HUES6 (cell line): ENCODE measurements at regions not wholly inside any gene's neighbourhood (a gene's known extent, or its start where the extent isn't known, plus 50 kb on each side); places are given as distances from the start of the nearest gene placed in this dataset.

Experiments
- H3K27ac ChIP-seq: 2 replicates; pipeline ENCODE4 v1.7.0; 2013; ENCODE audit warnings: low read depth, mild to moderate bottlenecking, low read length, inconsistent platforms
- H3K27me3 ChIP-seq: 2 replicates; pipeline ENCODE4 v1.6.1; 2013; ENCODE audit warnings: low read length; ENCODE audit not compliant: control insufficient read depth, insufficient read depth
- H3K36me3 ChIP-seq: 2 replicates; pipeline ENCODE4 v1.6.1; 2013; ENCODE audit warnings: low read length; ENCODE audit not compliant: control insufficient read depth, insufficient read depth
- H3K4me1 ChIP-seq: 2 replicates; pipeline ENCODE4 v1.6.1; 2013; ENCODE audit warnings: low read length; ENCODE audit not compliant: control insufficient read depth, insufficient read depth
- H3K4me3 ChIP-seq: 2 replicates; pipeline ENCODE4 v1.5.1; 2013; ENCODE audit warnings: low read depth, low read length
- H3K9ac ChIP-seq: one replicate; pipeline ENCODE4 v1.6.1; 2013; ENCODE audit warnings: mild to moderate bottlenecking, low read length
- H3K9me3 ChIP-seq: 2 replicates; pipeline ENCODE4 v1.6.1; 2013; ENCODE audit warnings: low read depth, low read length; ENCODE audit not compliant: control insufficient read depth, insufficient read depth

DNA sequence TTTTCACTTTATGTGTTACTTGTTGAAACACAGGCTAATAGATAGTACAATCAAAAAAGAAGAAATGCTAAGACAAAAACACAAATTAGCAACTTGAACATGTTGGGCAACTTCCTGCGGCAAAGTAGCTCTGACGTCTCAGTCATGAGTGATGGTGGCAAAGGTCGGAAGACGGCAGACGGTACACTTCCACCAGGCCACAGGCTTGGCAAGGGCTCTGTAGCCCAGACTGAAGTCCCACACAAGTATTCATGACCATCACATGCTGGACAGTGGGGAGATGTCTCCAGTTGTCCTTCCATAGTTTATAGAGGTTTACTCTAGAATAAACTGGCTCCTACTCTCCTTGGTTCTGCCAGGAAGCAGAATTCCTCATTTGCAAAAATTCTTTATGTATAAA, 831.3 kb downstream of the MTRR start:
- Histone ChIP-seq H3K36me3 (no peaks in the 10 kb centered on the region), H3K27ac (no peak overlapping the region), H3K4me1 (no peaks in the 10 kb centered on the region), H3K27me3 (no peaks in the 10 kb centered on the region), H3K9me3 (no peaks in the 10 kb centered on the region), H3K9ac (no peak overlapping the region), H3K4me3 (no peak overlapping the region)

DNA sequence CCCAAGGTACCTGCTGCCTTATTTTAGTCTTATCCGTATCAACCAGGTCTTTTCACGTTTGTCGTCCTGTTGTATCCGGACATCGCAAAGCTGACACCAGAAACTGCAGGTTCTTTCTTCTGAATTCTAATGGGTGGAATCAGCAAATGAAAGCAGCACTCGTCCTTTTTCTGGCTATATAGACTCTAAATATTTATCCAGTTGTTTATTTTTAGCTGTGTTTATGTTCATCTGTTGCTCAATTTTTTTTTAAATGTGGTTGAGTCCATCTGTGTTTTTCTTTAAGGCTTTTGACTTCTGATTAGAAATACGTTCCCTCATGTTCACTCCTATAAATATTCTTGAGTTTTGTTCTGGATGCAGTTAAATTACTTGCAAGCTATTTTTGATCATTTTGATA, 831.7 kb downstream of the MTRR start:
- Histone ChIP-seq H3K9ac (no peak overlapping the region), H3K4me3 (no peak overlapping the region), H3K27me3 (no peaks in the 10 kb centered on the region), H3K4me1 (no peaks in the 10 kb centered on the region), H3K36me3 (no peaks in the 10 kb centered on the region), H3K9me3 (no peaks in the 10 kb centered on the region), H3K27ac (no peak overlapping the region)

- H3K27ac ChIP-seq = no peak overlapping the region
- no peaks in the 10 kb centered on the region for H3K36me3 ChIP-seq
- H3K27me3 ChIP-seq = no peaks in the 10 kb centered on the region
- H3K4me1 ChIP-seq = no peaks in the 10 kb centered on the region
- no peaks in the 10 kb centered on the region for H3K9me3 ChIP-seq
- H3K9ac ChIP-seq = no peak overlapping the region
- no peak overlapping the region for H3K4me3 ChIP-seq
These were observed 832.3 kb downstream of the MTRR start for GRCh38 chr5:8701251-8701650.

- no peaks in the 10 kb centered on the region for H3K36me3 ChIP-seq
- H3K27ac ChIP-seq = no peak overlapping the region
- no peak overlapping the region for H3K9ac ChIP-seq
- no peaks in the 10 kb centered on the region for H3K9me3 ChIP-seq
- no peaks in the 10 kb centered on the region for H3K4me1 ChIP-seq
- no peak overlapping the region for H3K4me3 ChIP-seq
- no peaks in the 10 kb centered on the region for H3K27me3 ChIP-seq
These were observed 835.4 kb downstream of the SEMA5A start for GRCh38 chr5:8710426-8710930.

DNA sequence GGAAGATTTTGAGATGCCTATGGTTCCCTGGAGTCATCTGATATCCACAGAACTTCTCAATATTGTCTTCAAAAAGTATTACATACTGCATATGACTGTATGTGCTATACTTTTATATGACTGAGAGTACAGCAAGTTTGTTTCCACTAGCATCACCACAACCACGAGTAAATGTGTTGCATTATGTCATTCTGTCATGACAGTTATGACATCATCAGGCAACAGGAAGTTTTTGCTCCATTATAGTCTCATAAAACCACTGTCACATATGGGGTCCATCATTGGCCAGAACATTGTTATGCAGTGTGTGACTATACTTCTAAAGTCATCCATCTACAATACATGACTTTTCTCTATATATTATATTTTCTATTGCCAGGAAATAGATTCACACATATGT, 831.7 kb downstream of the SEMA5A start:
- Histone ChIP-seq H3K27me3 (no peaks in the 10 kb centered on the region), H3K4me3 (no peak overlapping the region), H3K9me3 (no peaks in the 10 kb centered on the region), H3K9ac (no peak overlapping the region), H3K27ac (no peak overlapping the region), H3K36me3 (no peaks in the 10 kb centered on the region), H3K4me1 (no peaks in the 10 kb centered on the region)

DNA sequence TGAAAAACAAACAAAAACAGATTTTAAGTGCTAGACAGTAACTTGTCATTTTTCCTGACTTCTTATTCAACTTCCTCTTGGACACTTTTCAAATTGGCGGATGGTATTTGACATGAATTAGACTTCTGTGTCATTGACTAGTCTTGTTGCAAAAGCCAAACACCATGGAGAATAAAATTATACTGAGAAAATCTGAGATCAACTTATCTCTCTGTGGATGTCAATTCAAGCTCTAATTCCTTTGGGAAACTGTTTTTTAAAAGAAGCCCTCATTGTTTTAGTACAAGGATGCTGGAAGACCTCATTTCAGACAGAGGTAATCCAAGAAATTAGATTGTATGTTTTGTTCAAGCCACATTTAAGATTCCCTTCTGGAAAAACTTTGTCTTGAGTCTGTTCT, 831.0 kb downstream of the SEMA5A start:
- Histone ChIP-seq H3K9me3 (no peaks in the 10 kb centered on the region), H3K4me1 (no peaks in the 10 kb centered on the region), H3K27ac (no peak overlapping the region), H3K36me3 (no peaks in the 10 kb centered on the region), H3K9ac (no peak overlapping the region), H3K4me3 (no peak overlapping the region), H3K27me3 (no peaks in the 10 kb centered on the region)

DNA sequence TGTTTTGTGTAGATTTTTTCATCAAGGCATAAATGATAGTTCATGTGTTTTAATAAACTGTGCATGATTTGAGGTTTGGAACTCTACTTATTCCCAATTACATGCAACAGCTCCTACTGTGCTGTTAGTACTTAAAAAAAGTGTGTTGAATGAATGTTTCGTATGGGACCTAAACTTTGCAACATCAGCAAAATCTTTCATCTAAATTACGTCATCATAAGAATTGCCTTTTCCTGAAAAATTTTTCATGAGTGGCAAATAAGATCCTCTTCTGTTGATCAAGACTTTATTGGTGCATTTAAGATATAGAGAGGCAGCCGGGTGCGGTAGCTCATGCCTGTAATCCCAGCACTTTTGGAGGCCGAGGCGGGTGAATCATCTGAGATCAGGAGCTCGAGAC, 826.1 kb downstream of the SEMA5A start:
- Histone ChIP-seq H3K4me1 (no peaks in the 10 kb centered on the region), H3K36me3 (no peaks in the 10 kb centered on the region), H3K4me3 (no peak overlapping the region), H3K9me3 (no peaks in the 10 kb centered on the region), H3K27ac (no peak overlapping the region), H3K9ac (no peak overlapping the region), H3K27me3 (no peaks in the 10 kb centered on the region)

DNA sequence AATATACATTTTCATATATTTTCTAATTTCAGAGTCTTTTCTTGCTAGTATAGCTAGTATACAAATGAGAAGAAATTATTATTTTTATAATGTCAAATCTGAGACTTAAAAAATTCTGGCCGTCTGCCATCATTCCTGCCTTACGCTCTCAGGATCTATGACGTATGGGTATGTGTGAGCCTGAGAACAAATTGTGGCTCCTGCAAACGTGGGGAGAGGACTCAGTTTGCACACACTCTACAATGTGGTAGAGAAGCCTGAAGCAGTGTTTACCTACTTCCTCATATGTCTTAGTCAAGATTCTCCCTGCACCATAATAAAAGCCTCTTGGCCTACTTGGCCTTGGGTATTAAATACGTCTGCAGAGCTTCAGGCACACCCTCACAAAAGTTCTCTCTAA, 825.4 kb downstream of the SEMA5A start:
- H3K27ac ChIP-seq = no peak overlapping the region
- H3K9me3 ChIP-seq = no peaks in the 10 kb centered on the region
- no peaks in the 10 kb centered on the region for H3K4me1 ChIP-seq
- no peaks in the 10 kb centered on the region for H3K36me3 ChIP-seq
- no peak overlapping the region for H3K9ac ChIP-seq
- H3K4me3 ChIP-seq = no peak overlapping the region
- no peaks in the 10 kb centered on the region for H3K27me3 ChIP-seq

GRCh38 chr5:8721536-8721935, 824.3 kb downstream of the SEMA5A start:
- H3K9ac ChIP-seq = no peak overlapping the region
- H3K36me3 ChIP-seq = no peaks in the 10 kb centered on the region
- H3K27me3 ChIP-seq = no peaks in the 10 kb centered on the region

GRCh38 chr5:8726383-8727036, 819.4 kb downstream of the SEMA5A start:
- Histone ChIP-seq H3K4me3 (no peak overlapping the region), H3K4me1 (no peaks in the 10 kb centered on the region), H3K27ac (no peak overlapping the region), H3K9ac (no peak overlapping the region), H3K27me3 (no peaks in the 10 kb centered on the region), H3K36me3 (no peaks in the 10 kb centered on the region), H3K9me3 (no peaks in the 10 kb centered on the region; the same call in 1 of the 2 replicates)

More at GRCh38 chr5:8721536-8721935, 824.3 kb downstream of the SEMA5A start:
- no peak overlapping the region for H3K27ac ChIP-seq
- no peak overlapping the region for H3K4me3 ChIP-seq
- H3K9me3 ChIP-seq = no peaks in the 10 kb centered on the region
- no peaks in the 10 kb centered on the region for H3K4me1 ChIP-seq

- H3K36me3 ChIP-seq = no peaks in the 10 kb centered on the region
- no peak overlapping the region for H3K9ac ChIP-seq
- no peak overlapping the region for H3K27ac ChIP-seq
- H3K4me1 ChIP-seq = no peaks in the 10 kb centered on the region
- no peaks in the 10 kb centered on the region for H3K27me3 ChIP-seq
- H3K9me3 ChIP-seq = no peaks in the 10 kb centered on the region; the same call in 1 of the 2 replicates
- no peak overlapping the region for H3K4me3 ChIP-seq
These were observed 818.5 kb downstream of the SEMA5A start for GRCh38 chr5:8727396-8727795.
